GM12878 (cell line): ENCODE measurements at regions not wholly inside any gene's neighbourhood (a gene's known extent, or its start where the extent isn't known, plus 50 kb on each side); places are given as distances from the start of the nearest gene placed in this dataset.

ENCODE experiments used
- ATAC-seq: fragments of 200-7000 bp; cut with Tn5 transposase; 3 replicates; pipeline ENCODE4 v1.9.1; 2020; ENCODE audit warnings: mild to moderate bottlenecking, moderate library complexity
- BruUV-seq: library from RNA; stranded (reverse); fragments of 400-500 nt; replicated peaks from 2 replicates; lab custom pipeline; 2021; lab: Mats Ljungman, UMichigan
- CTCF ChIA-PET: fragments of 300-600 bp; sonication (Branson Sonifier 250); formaldehyde crosslinking; extraction: SDS; loops from one replicate; lab custom pipeline; 2021; ENCODE audit warnings: inconsistent platforms; lab: Yijun Ruan, JAX
- POLR2A ChIA-PET: fragments of 350-600 bp; formaldehyde crosslinking; extraction: SDS; loops from one replicate; lab custom pipeline; 2021; ENCODE audit warnings: inconsistent platforms; lab: Charles Lee
- RAD21 ChIA-PET: fragments of 300-600 bp; sonication (Branson Sonifier 250); formaldehyde crosslinking; loops from one replicate; lab custom pipeline; 2023; ENCODE audit warnings: antibody characterized with exemption; ENCODE audit not compliant: unreplicated experiment; lab: Charles Lee
- SMC1A ChIA-PET: fragments of 300-600 bp; sonication (Branson Sonifier 250); formaldehyde crosslinking; loops from one replicate; lab custom pipeline; 2023; ENCODE audit not compliant: unreplicated experiment, uncharacterized antibody; lab: Charles Lee
- DNase-seq: peaks from one replicate; pipeline ENCODE4 v3.0.0-alpha.2; 2011; ENCODE audit warnings: low read depth, low spot score
- FAIRE-seq: peaks from 3 replicates; lab custom pipeline; 2011; peaks lifted over from hg19 to GRCh38; lab: Jason Lieb, UNC
- H2AFZ ChIP-seq: 2 replicates; pipeline ENCODE4 v1.6.0; 2011; ENCODE audit warnings: low read depth, low read length, control low read depth; ENCODE audit not compliant: control insufficient read depth
- H3K27ac ChIP-seq: 2 replicates; pipeline ENCODE4 v1.5.1; 2011; ENCODE audit warnings: control low read depth; ENCODE audit not compliant: control insufficient read depth, insufficient read depth
- H3K27me3 ChIP-seq, 2 experiments: replicated peaks in 1 of 2; 2 replicates each; pipeline versions ENCODE4 v1.6.0 to v1.6.1; 2011; ENCODE audit warnings: low read length in 1 of 2; ENCODE audit not compliant: control insufficient read depth in 2 of 2, insufficient read depth in 2 of 2
- H3K36me3 ChIP-seq, 2 experiments: 2 replicates each; pipeline ENCODE4 v1.5.1; 2011; ENCODE audit warnings: low read length in 1 of 2; ENCODE audit not compliant: control insufficient read depth in 2 of 2, insufficient read depth in 2 of 2
- H3K4me1 ChIP-seq: 2 replicates; pipeline ENCODE4 v1.6.1; 2011; ENCODE audit warnings: mild to moderate bottlenecking, low read length, moderate library complexity, mixed read lengths; ENCODE audit not compliant: control insufficient read depth, insufficient read depth
- H3K4me2 ChIP-seq: 2 replicates; pipeline ENCODE4 v1.6.0; 2011; ENCODE audit warnings: control low read depth; ENCODE audit not compliant: control insufficient read depth, insufficient read depth
- H3K4me3 ChIP-seq: fragments of 200-600 bp; sonication (generic); 2 replicates; pipeline ENCODE4 v1.5.1; 2016
- H3K79me2 ChIP-seq: 2 replicates; pipeline ENCODE4 v1.6.0; 2011; ENCODE audit warnings: low read length; ENCODE audit not compliant: control insufficient read depth, insufficient read depth
- H3K9ac ChIP-seq: 2 replicates; pipeline ENCODE4 v1.8.0; 2011; ENCODE audit warnings: low read length, control low read depth, mixed read lengths; ENCODE audit not compliant: control insufficient read depth, insufficient read depth
- H3K9me3 ChIP-seq: replicated peaks from 3 replicates; pipeline ENCODE4 v1.5.1; 2011; ENCODE audit warnings: mild to moderate bottlenecking, low read length; ENCODE audit not compliant: control insufficient read depth, insufficient read depth
- H4K20me1 ChIP-seq: 2 replicates; pipeline ENCODE4 v1.6.0; 2011; ENCODE audit not compliant: control insufficient read depth, insufficient read depth
- EP300 ChIP-seq, 2 experiments: fragments of 150-350 bp in 1 of 2; IDR thresholded peaks; 2 replicates each; pipeline ENCODE4 v1.6.1; 2011 to 2012; ENCODE audit warnings: low read depth in 2 of 2, low read length in 2 of 2, borderline replicate concordance in 1 of 2, improper control_type of control experiment in 1 of 2, inconsistent platforms in 1 of 2; ENCODE audit not compliant: control insufficient read depth in 1 of 2
- LARP7 ChIP-seq: fragments of 450-650 bp; IDR thresholded peaks from 2 replicates; pipeline ENCODE4 v1.6.1; 2017; ENCODE audit warnings: mild to moderate bottlenecking
- POLR2A ChIP-seq: IDR thresholded peaks from 2 replicates; pipeline ENCODE4 v1.6.1; 2011; ENCODE audit warnings: low read depth, mild to moderate bottlenecking, low read length
- WGBS: methylation state at CpG from one replicate; pipeline ENCODE4 v1.1.6; 2016; ENCODE audit warnings: low lambda C conversion rate; ENCODE audit not compliant: insufficient replicate concordance, insufficient coverage; ENCODE audit errors: missing lambda C conversion rate; 5-methylcytosine and 5-hydroxymethylcytosine counted together
- in situ Hi-C: fragments of 300-500 bp; cut with MboI; formaldehyde crosslinking; loops from 9 replicates; pipeline ENCODE4 v1.14.3; 2018; ENCODE audit warnings: mixed read lengths
- intact Hi-C: fragments of 100-400 bp; cut with micrococcal nuclease; formaldehyde crosslinking; loops from one replicate; pipeline ENCODE4 v1.14.2; 2022; ENCODE audit not compliant: unreplicated experiment
- TF ChIP-seq, protein P1 (sequence below): fragments of 450-650 bp; IDR thresholded peaks from 2 replicates; pipeline ENCODE4 v1.6.1; 2018; ENCODE audit warnings: mild to moderate bottlenecking, low read depth, moderate library complexity; ENCODE audit not compliant: partially characterized antibody

DNA sequence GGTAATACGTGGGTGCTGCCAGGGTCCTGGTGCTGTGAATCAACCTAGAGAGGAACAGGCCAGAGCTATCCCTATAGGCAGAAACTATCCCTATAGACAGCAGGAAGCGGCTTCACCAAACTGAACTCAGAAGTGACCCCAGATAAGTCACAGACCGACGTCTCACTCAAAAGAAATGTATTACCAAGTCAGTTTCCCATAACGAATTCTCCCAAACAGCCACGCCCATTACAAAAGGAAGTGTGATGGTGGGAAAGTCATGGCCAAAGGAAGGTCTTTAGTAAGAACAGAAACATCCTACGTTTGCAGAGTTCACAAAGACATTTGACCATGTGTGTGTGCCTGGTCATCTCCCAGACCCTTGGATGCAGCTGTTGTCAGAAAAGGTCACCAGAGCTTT is 470.8 kb upstream of the ADARB2 start:
- intact Hi-C loops = no loop called here
- FAIRE-seq (no peak), ATAC-seq (no peak), DNase-seq (no peak)
- H3K79me2 ChIP-seq = no peaks in the 10 kb centered on the region
- no peaks in the 10 kb centered on the region for H3K36me3 ChIP-seq
- no TSS peak for BruUV-seq
- TF ChIP-seq LARP7 (no peak), EP300 (IDR thresholded peaks at IDR 0.05; ENCODE audit: borderline replicate concordance in 1 of 2, control insufficient read depth in 1 of 2, low read depth in 2 of 2, low read length in 2 of 2) (no peak), POLR2A (no peak)
- TF ChIP-seq, protein P1, sequence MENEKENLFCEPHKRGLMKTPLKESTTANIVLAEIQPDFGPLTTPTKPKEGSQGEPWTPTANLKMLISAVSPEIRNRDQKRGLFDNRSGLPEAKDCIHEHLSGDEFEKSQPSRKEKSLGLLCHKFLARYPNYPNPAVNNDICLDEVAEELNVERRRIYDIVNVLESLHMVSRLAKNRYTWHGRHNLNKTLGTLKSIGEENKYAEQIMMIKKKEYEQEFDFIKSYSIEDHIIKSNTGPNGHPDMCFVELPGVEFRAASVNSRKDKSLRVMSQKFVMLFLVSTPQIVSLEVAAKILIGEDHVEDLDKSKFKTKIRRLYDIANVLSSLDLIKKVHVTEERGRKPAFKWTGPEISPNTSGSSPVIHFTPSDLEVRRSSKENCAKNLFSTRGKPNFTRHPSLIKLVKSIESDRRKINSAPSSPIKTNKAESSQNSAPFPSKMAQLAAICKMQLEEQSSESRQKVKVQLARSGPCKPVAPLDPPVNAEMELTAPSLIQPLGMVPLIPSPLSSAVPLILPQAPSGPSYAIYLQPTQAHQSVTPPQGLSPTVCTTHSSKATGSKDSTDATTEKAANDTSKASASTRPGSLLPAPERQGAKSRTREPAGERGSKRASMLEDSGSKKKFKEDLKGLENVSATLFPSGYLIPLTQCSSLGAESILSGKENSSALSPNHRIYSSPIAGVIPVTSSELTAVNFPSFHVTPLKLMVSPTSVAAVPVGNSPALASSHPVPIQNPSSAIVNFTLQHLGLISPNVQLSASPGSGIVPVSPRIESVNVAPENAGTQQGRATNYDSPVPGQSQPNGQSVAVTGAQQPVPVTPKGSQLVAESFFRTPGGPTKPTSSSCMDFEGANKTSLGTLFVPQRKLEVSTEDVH = no peak
- no peak overlapping the region for H2AFZ ChIP-seq
- ChIA-PET SMC1A (no interaction called here), POLR2A (no interaction called here), RAD21 (no interaction called here), CTCF (no interaction called here)
- H3K4me2 ChIP-seq = no peak overlapping the region
- no peak overlapping the region for H3K27ac ChIP-seq
- no peaks in the 10 kb centered on the region; a peak in 1 of 4 replicates for H3K27me3 ChIP-seq
- in situ Hi-C loops = no loop called here
- no peaks in the 10 kb centered on the region for H3K9me3 ChIP-seq
- H3K4me1 ChIP-seq = no peaks in the 10 kb centered on the region
- 26% methylated on average over 7 of the region's 7 CpGs for WGBS
- H3K9ac ChIP-seq = no peak overlapping the region
- H4K20me1 ChIP-seq = no peaks in the 10 kb centered on the region
- H3K4me3 ChIP-seq = no peak overlapping the region
